Cerebellar cortex (tissue), 1 donor: ENCODE measurements at regions not wholly inside any gene's neighbourhood (a gene's known extent, or its start where the extent isn't known, plus 50 kb on each side); places are given as distances from the start of the nearest gene placed in this dataset.

ENCODE experiments used
- DNase-seq: peaks from one replicate; pipeline ENCODE4 v3.0.0-alpha.2; 2015; ENCODE audit warnings: low spot score

GRCh38 chr11:80846442-80846841 lies 1405.6 kb upstream of the TENM4 start:
- no peak for DNase-seq

- no peak for DNase-seq
Observed at GRCh38 chr11:80844110-80844819, 1403.4 kb upstream of the TENM4 start.

GRCh38 chr11:80843266-80843974 lies 1402.6 kb upstream of the TENM4 start:
- DNase-seq = no peak

- no peak for DNase-seq
Observed at GRCh38 chr11:80842246-80842645, 1401.4 kb upstream of the TENM4 start.

GRCh38 chr11:80841675-80842074 lies 1400.8 kb upstream of the TENM4 start:
- no peak for DNase-seq

GRCh38 chr11:80838153-80838552 lies 1397.3 kb upstream of the TENM4 start:
- DNase-seq = no peak

GRCh38 chr11:80837051-80837450 lies 1396.2 kb upstream of the TENM4 start:
- DNase-seq = no peak

GRCh38 chr11:80831374-80831773 lies 1390.5 kb upstream of the TENM4 start:
- no peak for DNase-seq

GRCh38 chr11:80827781-80828180 lies 1387.0 kb upstream of the TENM4 start:
- no peak for DNase-seq

GRCh38 chr11:80826808-80827207 lies 1386.0 kb upstream of the TENM4 start:
- DNase-seq = no peak

- peak; percentile 1 for DNase-seq
Observed at GRCh38 chr11:80822308-80822707, 1381.5 kb upstream of the TENM4 start.

GRCh38 chr11:80819271-80819670 lies 1378.4 kb upstream of the TENM4 start:
- no peak for DNase-seq

- no peak for DNase-seq
Observed at GRCh38 chr11:80816966-80817365, 1376.1 kb upstream of the TENM4 start.

GRCh38 chr11:80816454-80816847 lies 1375.6 kb upstream of the TENM4 start:
- no peak for DNase-seq

GRCh38 chr11:80815752-80816453 lies 1375.1 kb upstream of the TENM4 start:
- no peak for DNase-seq

GRCh38 chr11:80814813-80815212 lies 1374.0 kb upstream of the TENM4 start:
- DNase-seq = no peak

- DNase-seq = no peak
Observed at GRCh38 chr11:80810695-80811094, 1369.9 kb upstream of the TENM4 start.

- no peak for DNase-seq
Observed at GRCh38 chr11:80798174-80798573, 1357.3 kb upstream of the TENM4 start.

- DNase-seq = no peak
Observed at GRCh38 chr11:80783561-80783960, 1342.7 kb upstream of the TENM4 start.

GRCh38 chr11:80782135-80782885 lies 1341.5 kb upstream of the TENM4 start:
- DNase-seq = no peak

GRCh38 chr11:80779905-80780605 lies 1339.2 kb upstream of the TENM4 start:
- DNase-seq = no peak

- DNase-seq = no peak
Observed at GRCh38 chr11:80778941-80779340, 1338.1 kb upstream of the TENM4 start.
